ENCODE measurements at regions not wholly inside any gene's neighbourhood (a gene's known extent, or its start where the extent isn't known, plus 50 kb on each side); places are given as distances from the start of the nearest gene placed in this dataset.
"Not testable (repeated sequence)": the region's sequence is repeated elsewhere in the genome, so short reads cannot be mapped to it uniquely, and the experiment has no call there.

- ATAC-seq, result not testable (repeated sequence)
Measured at GRCh38 chr9:87049929-87050608, 102.8 kb upstream of the GAS1 start.

GRCh38 chr9:87054999-87055686 lies 107.8 kb upstream of the GAS1 start:
- ATAC-seq, result no peak

- ATAC-seq, result no peak
Measured at GRCh38 chr9:87059772-87060171, 112.5 kb upstream of the GAS1 start.

GRCh38 chr9:87062746-87063145 lies 115.4 kb upstream of the GAS1 start:
- ATAC-seq, result no peak

- no peak for ATAC-seq
Measured at GRCh38 chr9:87063246-87063645, 115.9 kb upstream of the GAS1 start.

GRCh38 chr9:87063871-87064270 lies 116.6 kb upstream of the GAS1 start:
- ATAC-seq, result no peak

- ATAC-seq, result no peak
Measured at GRCh38 chr9:87064311-87064710, 117.0 kb upstream of the GAS1 start.

- ATAC-seq, result no peak
Measured at GRCh38 chr9:87065981-87066380, 118.7 kb upstream of the GAS1 start.

- no peak for ATAC-seq
Measured at GRCh38 chr9:87067426-87067825, 120.1 kb upstream of the GAS1 start.

- ATAC-seq, result no peak
Measured at GRCh38 chr9:87068177-87068840, 121.0 kb upstream of the GAS1 start.

- ATAC-seq, result no peak
Measured at GRCh38 chr9:87069690-87070089, 122.4 kb upstream of the GAS1 start.

- no peak for ATAC-seq
Measured at GRCh38 chr9:87070336-87070735, 123.0 kb upstream of the GAS1 start.

- ATAC-seq, result peak; percentile 79
Measured at GRCh38 chr9:87071473-87071872, 124.2 kb upstream of the GAS1 start.

- no peak for ATAC-seq
Measured at GRCh38 chr9:87073692-87074091, 126.4 kb upstream of the GAS1 start.

GRCh38 chr9:87075537-87075936 lies 128.2 kb upstream of the GAS1 start:
- ATAC-seq, result no peak

GRCh38 chr9:87076825-87077224 lies 129.5 kb upstream of the GAS1 start:
- ATAC-seq, result no peak

GRCh38 chr9:87077986-87078385 lies 130.7 kb upstream of the GAS1 start:
- ATAC-seq, result no peak

- ATAC-seq, result no peak
Measured at GRCh38 chr9:87080512-87081264, 133.4 kb upstream of the GAS1 start.

GRCh38 chr9:87081503-87081902 lies 134.2 kb upstream of the GAS1 start:
- no peak for ATAC-seq

GRCh38 chr9:87083986-87084385 lies 136.7 kb upstream of the GAS1 start:
- ATAC-seq, result no peak

- no peak for ATAC-seq
Measured at GRCh38 chr9:87084407-87084806, 137.1 kb upstream of the GAS1 start.

- ATAC-seq, result no peak
Measured at GRCh38 chr9:87085073-87085472, 137.8 kb upstream of the GAS1 start.

- no peak for ATAC-seq
Measured at GRCh38 chr9:87085521-87085920, 138.2 kb upstream of the GAS1 start.

Data from esophagus mucosa (tissue), 1 donor.